ENCODE measurements at regions not wholly inside any gene's neighbourhood (a gene's known extent, or its start where the extent isn't known, plus 50 kb on each side); places are given as distances from the start of the nearest gene placed in this dataset.
"Not testable (repeated sequence)": the region's sequence is repeated elsewhere in the genome, so short reads cannot be mapped to it uniquely, and the experiment has no call there.

DNA sequence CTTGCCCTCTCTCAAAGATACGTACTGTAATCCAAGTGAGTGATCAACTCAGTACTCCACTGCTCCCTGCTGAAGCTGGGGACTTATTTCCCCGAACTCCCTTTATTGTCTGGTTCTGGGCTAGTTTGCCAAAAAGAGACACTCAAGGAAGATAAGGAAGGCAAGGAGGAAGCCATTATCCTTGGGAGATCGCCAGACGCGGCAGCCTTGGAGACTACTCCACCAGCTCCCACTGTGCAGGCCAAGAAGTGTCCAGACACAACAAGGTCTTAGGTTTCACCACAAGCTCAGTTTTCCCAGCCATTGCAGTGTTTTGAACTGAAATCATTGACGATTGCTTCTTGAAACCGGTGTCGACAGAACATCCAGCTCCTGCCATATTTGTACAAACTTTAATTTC, 439.6 kb upstream of the UBE2E3 start:
- DNase-seq (ENCODE audit: low read depth) = no peak

DNA sequence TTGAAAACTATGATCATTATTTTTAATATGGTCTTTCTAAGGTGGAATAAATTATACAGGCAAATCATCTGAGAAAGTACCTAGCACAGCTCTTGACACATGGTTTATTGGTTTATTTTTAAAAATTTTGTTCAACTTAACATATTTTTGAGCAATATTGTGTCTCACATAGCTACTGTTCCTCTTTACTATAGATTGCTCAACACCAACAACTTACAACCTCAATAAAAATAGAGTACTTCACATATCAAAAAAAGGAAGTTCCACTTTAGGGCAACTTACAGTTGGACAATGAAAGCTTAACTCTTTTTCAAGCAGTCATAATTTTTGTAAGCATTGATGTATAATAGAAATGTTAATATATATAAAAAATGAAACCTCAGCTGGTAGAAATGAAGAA, 440.9 kb upstream of the UBE2E3 start:
- DNase-seq (ENCODE audit: low read depth) = no peak

DNA sequence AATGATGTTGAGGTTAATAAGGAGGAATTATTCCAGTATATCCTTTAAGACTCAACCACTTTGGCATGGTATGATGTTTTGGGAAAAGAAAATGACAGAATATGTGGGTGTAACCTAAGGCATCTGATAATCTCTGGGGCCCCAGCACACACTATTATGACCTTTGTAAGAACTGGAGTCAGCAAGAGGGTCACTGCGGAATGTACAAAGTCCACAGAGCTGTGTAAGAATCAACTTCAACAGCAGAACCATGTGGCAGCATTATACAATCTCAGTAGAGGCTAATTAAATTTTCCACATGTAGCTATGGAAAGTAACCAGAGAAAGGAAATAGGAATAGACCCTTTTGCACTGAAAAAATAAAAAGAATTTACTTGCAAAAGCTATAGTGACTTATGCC, 445.1 kb upstream of the UBE2E3 start:
- no peak for DNase-seq (ENCODE audit: low read depth)

DNA sequence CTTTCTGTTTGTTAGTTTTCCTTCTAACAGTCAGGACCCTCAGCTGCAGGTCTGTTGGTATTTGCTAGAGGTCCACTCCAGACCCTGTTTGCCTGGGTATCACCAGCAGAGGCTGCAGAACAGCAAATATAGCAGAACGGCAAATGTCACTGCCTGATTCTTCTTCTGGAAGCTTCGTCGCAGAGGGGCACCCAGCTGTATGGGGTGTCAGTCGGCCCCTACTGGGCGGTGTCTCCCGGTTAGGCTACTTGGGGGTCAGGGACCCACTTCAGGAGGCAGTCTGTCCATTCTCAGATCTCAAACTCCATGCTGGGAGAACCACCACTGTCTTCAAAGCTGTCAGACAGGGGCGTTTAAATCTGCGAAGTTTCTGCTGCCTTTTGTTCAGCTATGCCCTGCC, 448.6 kb upstream of the UBE2E3 start:
- not testable (repeated sequence) for DNase-seq (ENCODE audit: low read depth)

DNA sequence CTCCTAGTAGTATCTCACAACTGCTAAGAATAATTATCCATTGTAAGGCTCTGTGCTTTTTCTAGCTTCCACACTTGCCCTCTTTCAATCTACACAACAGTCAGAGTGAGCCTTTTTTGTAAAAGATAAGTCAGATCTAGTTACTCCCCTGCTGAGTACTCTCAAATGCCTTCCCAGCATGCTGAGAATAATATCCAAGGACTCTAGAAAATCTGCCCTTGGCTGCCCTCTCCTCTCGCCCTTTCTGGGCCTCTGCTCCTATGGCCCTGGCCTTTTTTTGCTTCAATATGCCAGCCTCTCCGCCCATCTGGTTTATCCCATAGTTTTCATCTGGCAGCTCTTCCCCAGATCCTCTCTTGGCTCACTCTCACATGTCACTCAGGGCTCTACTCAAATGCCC, 455.9 kb upstream of the UBE2E3 start:
- DNase-seq (ENCODE audit: low read depth) = no peak

DNA sequence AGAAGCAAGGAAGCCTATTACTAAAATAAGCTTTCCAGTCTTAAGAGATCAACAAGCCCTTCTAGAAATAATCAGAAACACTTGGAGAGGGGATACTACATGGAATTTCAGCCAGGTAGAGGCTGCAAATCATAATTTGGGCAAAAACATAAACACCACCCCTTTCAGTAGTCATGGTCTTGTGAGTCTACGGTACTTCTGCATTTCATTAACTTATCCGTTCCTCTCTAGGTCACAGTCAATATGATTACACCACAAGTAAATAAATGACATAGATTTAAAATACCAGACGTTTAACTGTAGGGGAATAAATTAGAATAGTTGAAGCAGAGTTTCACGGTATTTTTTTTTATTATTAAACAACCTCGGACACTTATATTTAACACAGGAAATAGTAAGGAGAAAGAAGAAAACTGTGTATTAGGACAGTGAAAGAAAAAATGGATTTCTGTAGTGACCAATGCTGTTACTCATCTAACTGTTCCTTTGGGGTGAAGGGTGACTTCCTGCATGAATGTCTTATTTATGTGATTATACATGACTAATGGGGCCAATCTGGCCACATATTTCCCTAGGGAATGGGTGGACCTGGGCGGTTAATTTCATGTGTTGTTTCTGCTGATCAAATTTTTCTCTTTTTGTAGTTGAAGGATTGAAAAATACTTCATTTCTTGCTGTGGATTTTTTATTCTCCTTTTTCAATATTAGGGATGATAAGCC, 456.6 kb upstream of the UBE2E3 start:
- no peak for DNase-seq (ENCODE audit: low read depth)

DNA sequence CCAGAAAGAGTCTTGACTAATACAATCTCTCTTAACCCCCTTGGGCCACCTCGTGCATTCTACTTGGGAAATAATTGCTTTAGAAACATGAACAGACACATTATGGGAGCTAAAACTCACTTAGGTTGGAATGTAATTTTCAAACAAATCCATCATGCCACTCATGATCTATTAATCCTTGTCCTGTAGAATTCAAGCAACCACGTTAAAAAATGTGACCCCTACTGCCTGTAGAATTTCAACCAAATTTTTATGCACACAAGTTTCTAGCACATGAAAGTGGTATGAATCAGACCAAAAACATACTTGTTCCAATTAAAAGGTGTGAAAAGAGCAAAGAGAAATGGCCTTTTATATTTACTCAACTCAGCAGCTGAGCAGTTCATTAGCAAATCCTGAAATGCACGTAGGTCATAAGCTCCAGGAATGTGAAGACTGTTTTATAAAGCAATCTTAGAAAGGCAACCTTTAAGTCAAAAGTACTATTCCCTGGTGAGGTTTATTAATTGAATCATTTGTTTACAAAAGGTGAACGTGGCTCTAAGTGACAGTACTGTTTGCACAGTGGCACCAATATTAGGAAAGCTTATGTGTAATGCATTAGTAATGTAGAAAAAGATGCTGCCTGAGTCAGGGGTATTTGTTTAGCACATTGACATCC, 459.4 kb upstream of the UBE2E3 start:
- DNase-seq (ENCODE audit: low read depth) = no peak

DNA sequence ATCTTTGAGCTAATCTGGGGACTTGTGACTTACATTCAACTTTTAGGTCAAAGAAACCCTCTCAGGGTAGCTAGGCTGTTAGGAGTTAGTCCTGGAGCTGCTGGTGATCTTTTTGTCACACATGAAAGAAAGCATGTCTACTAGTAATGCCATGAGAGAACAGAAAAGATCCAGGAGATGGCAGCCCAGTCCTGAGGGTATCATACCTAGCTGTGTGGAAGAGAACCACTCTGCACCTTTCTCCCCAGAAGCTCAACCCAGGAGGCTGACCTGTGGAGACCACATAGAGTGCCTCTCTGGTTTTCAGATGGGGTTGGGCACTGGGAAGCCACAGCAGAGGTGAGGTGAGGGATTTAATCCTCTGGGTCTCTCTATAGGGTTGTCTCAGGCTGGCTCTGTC, 460.2 kb upstream of the UBE2E3 start:
- DNase-seq (ENCODE audit: low read depth) = no peak

DNA sequence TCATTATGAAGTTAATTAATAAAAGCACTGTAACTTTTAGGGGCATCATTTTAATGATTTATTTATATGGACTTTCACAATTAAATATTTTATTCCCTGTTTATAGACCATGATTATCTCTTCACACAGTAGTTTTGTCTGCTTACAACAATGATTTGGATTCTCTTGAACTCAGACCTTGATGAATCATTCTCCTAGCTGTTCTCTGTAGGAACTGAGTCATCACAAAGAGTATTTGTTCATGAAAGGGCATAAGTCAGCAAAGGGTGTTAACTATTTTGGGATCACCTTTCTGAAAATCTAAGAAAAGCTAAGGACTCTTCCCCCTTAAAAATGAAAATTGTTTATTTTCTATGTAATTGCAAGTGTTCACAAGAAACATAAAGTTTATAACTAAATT, 461.1 kb upstream of the UBE2E3 start:
- DNase-seq (ENCODE audit: low read depth) = no peak

DNA sequence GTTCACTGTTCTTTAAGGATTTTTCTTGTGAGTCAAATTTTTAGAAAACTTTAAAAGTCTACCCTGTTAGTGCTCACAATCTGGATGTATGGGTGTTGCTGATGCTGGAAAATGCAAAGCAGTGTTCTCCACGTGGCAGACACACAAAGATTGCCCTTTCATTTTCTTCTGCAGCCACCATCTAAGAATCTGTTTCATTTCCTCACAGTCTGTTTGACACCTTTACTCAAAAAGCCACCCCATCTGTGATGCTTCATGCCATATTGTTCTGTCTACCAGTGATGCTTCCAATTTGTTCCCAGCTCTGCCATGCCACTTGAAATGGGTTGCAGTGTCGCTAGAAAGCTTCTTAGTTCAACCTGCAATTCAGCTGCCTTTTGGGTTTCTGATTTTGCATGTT, 464.2 kb upstream of the UBE2E3 start:
- no peak for DNase-seq (ENCODE audit: low read depth)

DNA sequence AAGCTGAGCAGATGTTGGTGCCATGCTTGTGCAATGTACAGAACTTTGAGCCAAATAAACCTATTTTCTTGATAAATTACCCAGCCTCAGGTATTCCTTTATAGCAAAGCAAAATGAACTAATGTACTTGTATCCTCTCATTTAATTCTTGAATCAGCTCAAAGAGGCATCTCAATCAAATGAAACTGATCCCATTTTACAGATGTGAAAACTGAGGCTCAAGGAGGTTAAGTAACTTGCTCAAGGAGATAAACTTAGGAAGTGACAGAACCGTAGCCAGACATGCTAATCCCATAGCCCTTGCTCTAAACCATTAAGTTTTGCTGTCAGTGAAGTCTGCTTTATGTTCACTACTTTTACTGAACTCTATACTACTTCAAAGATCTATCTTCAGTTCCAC, 467.0 kb upstream of the UBE2E3 start:
- DNase-seq (ENCODE audit: low read depth) = no peak

DNA sequence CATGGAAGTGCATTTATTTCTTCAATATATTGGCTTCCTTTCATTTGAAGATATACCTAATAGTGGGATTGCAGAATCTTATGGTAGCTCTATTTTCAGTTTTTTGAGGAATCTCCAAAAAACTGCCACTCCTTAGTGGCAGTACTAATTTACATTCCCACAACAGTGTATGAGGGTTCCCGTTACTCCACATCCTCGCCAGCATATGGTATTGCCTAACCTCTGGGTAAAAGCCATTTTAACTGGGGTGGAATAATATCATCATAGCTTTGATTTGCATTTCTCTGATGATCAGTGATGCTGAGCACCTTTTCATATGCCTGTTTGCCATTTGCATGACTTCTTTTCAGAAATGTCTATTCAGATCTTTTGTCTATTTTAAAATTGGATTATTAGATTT, 471.9 kb upstream of the UBE2E3 start:
- DNase-seq (ENCODE audit: low read depth) = no peak

DNA sequence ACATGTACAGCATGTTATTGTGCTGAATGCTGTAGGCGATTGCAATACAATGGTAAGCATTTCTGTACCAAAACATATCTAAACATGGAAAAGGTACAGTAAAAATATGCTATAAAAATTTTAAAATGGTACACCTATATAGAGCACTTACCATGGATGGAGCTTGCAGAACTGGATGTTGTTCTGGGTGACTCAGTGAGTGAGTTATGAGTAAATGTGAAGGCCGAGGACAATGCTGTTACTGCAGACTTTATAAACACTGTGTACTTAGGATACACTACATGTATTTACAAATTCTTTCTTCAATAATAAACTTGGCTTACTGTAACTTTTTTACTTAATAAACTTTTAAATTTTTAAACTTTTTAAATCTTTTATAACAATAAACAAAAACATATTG, 473.4 kb upstream of the UBE2E3 start:
- DNase-seq (ENCODE audit: low read depth) = no peak

DNA sequence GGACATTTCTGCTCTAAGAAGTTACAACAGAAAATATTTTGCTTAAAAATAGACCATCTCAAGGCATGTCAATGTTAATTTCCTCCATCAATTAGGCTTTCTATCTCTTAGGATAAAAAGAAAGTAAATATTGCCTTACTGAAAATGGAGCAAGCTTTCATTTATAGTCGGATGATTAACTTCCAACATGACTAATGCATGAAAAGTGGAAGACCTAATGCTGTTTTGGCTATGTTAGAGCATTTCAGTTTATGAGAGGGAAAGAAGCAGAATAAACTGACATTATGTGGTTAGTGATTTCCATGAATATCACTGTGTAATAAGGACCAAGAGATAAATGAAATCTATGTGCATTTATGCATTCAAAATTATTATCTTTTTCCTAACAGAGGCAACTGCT, 475.2 kb upstream of the UBE2E3 start:
- no peak for DNase-seq (ENCODE audit: low read depth)

DNA sequence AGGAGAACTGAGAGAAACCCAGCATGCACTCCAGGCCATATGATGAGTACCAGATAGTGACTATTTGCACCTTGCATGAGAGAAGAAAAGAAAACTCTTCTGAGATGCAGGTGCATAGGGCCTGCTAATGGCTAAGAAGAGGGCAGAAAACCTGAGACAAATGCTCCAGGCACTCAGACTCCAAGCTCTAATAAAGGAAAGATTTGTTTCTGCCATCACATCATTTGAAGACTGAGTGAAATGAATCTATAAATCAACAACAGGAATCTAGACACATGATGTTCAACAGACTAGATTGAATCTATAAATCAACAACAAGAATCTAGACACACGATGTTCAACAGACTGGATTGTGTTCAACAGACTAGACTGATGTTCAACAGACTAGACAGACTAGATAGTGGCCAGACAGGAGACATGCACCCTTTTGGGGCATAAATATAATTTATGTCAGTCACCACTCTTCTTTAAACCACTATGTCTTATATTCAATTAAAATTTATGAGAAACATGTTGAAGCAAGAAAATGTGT, 482.7 kb upstream of the UBE2E3 start:
- DNase-seq (ENCODE audit: low read depth) = no peak

DNA sequence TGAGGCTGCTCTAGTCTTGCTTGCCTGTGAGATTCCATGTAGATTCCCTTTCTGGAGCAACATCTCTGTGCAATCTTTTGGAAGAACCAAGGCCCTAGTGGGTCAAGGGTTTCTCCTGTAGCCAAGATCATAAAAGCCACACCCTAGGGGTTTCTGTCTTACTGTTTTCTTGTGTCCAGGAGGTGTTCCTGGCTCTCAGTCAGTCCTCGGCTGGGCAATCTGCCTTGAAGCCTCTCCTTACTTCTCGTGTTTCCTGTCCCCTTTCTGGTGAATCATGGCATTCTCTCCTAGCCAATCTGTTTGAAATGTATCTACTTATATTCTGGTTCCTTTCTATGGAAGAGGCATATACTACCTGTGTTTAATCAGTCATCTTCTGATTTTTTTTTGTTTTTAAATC, 484.8 kb upstream of the UBE2E3 start:
- no peak for DNase-seq (ENCODE audit: low read depth)

DNA sequence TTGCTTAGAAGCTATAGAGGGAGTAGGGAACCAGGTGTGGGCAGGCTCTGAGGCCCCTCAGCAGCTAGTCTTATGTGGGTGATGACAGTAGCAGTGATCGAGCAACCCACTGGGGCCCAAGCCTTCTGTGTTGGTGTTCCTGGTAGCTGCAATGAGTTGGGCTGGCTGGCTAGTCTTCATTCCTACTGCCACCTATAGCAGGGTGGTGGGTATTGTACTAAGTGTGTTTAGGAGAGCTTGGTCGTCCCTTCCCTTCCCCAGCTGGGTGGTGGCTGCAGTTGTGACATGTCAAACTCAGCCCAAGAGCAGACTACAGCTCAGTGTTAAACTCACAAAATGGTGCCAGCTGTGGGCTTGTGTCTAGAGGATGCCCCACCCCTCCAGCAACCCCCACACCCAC, 486.1 kb upstream of the UBE2E3 start:
- no peak for DNase-seq (ENCODE audit: low read depth)

DNA sequence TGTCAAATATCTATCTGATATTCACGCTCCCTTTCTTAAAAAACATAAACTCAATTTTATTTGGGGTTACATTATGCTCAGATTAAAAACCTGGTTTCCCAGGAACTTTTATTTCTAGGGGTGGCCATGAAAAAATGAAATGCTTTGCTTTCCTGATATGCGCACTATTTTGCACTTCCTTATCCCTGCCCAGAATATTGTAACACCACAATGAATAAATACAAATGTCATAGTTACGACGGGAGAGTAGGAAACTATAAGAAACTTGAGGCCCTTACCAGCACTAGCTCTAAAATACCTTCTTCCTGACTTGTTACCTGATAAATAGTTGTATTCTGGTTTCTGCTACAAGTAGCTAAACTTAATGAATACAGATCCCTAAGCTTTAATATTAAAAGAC, 475.6 kb upstream of the CWC22 start:
- DNase-seq (ENCODE audit: low read depth) = no peak

DNA sequence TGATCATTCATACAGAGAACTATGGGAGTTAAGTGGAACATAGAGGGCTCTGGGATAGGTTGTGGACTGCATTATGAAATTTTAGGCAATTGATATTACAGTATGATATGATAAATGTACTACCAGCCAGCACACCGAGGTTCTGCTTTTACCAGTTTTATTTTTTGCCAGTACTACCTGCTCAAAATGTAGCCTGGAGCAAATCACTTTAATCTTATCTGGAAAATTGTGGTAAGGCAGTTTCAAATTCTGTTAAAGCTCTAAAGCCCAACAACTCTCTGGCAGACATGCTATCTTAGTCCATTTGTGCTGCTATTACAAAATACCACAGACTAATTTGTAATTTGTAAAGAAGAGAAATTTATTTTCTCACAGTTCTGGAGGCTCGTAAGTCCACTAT, 474.9 kb upstream of the CWC22 start:
- no peak for DNase-seq (ENCODE audit: low read depth)

DNA sequence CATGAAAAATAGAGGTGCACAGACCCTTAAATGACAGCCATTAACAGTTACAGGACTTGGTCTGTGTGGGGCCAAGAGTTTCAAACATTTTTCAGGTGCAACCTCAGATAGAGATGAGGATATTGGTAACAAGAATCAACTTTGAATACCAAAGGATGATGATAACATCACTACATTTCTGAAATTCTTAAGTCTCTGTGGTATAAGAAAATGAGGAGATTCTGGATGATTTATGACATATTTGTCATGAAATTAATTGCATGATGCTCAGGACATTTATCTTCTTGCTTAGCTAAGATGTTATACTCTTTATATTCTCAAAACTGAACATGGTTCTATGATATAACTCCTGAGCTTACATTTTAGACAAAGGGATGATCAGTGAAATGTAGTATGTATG, 471.8 kb upstream of the CWC22 start:
- DNase-seq (ENCODE audit: low read depth) = no peak

DNA sequence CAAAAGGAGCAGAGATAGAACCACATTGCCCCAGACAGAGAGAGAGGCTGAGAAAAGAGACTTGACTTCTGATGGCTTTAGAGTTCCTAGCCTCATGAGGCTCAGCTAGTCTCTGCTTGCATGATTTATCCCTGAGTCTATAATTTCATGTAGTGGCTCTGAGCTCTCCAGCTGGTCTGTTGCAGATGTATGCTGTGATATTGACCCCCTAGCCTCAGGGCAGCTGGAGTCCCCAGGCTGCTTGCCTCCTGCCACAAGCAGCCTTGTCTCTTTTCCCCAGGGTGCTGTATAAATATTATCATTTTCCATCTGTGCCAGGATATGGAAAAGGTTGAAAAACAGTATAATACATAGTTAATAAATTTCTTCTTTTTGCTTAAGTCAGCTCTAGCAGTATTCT, 467.6 kb upstream of the CWC22 start:
- DNase-seq (ENCODE audit: low read depth) = no peak

DNA sequence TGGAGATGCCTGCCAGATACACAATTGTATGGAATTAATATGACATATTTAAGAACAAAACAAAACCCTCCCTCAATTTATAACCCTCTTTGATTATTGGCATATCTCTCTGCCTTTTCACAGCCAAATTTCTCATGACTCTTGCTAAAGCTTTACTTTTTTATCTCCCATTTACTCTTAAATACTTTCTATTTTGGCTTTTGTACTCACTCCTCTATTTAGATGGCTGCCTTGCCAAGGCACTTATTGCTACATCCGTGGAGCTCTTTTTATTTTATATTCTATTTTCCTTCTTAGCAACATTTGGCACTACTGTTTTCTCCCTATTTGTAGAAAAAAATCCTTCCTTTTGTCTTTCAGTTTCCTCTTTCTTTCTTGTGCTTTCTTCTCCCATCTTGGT, 466.4 kb upstream of the CWC22 start:
- no peak for DNase-seq (ENCODE audit: low read depth)

DNA sequence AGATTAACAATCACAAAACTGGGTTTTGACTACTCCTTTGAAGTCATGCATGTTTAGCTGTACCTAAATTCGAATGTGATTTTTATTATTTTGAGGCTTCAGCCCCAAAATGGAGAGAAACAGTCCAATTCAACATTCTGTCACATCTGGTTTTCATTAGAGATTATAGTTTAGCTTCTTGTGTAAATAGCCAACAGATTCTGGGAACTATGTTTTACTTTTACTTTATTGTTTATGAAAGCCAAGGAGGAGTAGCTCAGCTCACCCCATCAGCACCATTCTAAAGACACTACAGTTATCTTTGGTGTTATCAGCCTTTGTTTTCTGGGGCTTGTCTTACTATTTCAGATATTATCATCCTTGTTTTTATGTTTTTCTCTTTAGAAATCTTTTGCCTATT, 465.0 kb upstream of the CWC22 start:
- no peak for DNase-seq (ENCODE audit: low read depth)

DNA sequence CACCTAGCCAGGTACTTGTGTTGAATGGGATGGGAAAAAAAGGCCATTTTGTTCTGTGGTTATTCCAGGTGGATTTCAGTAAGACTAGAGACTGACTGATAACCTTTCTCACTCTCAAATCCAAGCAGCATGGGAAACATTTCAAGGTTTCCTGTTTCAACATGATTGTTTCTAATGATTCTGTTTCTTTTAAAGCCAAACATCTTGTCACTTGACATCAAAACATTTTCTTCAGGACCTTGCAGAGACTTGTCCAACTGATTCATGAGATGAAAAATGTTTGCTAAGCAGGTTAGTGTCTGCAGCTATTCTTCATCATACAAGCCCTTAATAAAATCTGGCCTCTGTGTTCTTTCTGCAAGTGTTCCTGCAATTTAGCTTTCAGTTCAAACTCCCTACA, 456.5 kb upstream of the CWC22 start:
- DNase-seq (ENCODE audit: low read depth) = no peak
